ENCODE measurements at regions not wholly inside any gene's neighbourhood (a gene's known extent, or its start where the extent isn't known, plus 50 kb on each side); places are given as distances from the start of the nearest gene placed in this dataset.

DNA sequence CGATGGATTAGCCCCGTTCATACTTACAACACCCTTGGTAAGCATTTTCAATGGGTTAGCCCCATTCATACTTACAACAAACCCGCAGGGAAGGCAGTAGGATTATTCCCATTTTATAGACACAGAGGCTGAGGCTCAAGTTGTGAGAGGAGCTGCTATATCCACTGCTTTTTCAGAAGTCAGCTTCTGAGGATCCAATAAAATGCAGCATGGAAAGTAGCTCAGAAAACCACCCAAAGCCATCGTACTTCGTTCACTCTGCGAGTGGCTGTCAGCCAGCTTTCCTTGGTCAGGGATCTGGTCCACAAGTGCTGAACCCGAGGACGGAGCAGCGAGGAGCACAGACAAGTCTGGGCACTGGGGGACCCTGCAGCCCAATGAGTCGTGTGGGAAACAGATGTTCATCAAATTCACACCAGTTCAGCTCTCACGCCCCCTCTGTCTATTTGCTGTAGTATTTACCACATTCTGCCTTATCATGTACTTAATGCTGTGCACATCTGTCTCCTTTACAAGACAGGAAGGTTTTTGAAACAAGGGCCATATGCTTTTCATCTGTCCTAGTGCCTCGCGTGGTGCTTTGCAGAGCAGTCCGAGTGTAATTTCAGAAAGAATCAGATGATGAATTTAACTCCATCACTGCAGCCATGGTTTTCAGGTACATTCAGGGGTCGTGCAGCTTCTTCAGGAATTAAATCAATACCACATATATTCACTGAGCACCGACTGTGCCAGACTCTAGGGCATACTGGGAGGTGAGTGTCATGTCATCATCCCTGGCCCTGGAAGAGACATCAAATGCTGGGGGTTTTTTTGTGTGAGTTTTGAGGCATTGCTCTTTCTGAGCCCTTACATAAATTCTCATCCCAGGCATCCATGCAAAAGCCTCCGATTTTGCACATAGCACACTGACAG lies 256.9 kb downstream of the CDH26 start:
- no peaks in the 10 kb centered on the region for H4K20me1 ChIP-seq (replicated peaks in 1 of 2; ENCODE audit: control insufficient read depth in 1 of 2, insufficient read depth in 2 of 2, low read length in 2 of 2)
- DNase-seq (ENCODE audit: low read depth in 1 of 2, low spot score in 2 of 2) (no peak), FAIRE-seq (no peak)
- H3K79me1 ChIP-seq (ENCODE audit: low read depth, low read length): no peaks in the 10 kb centered on the region
- no peak overlapping the region for H3K23ac ChIP-seq (ENCODE audit: insufficient read length)
- no peak overlapping the region for H2AFZ ChIP-seq (ENCODE audit: low read length)
- H3K79me2 ChIP-seq (ENCODE audit: control insufficient read depth in 1 of 2, insufficient read depth in 2 of 2, low read length in 2 of 2): no peaks in the 10 kb centered on the region
- no peak overlapping the region for H2BK12ac ChIP-seq (ENCODE audit: low read depth, low read length)
- no peak overlapping the region for H2AK5ac ChIP-seq (ENCODE audit: low read depth, low read length)
- H4K8ac ChIP-seq (ENCODE audit: extremely low read depth, insufficient read depth, low read length): no peak overlapping the region
- WGBS, 2 experiments (ENCODE audit: extremely low coverage in 1 of 2, insufficient coverage in 1 of 2, insufficient read length in 1 of 2, insufficient replicate concordance in 2 of 2, low coverage in 1 of 2, low lambda C conversion rate in 2 of 2, missing lambda C conversion rate in 1 of 2): 87% methylated on average over 17 of the region's 17 CpGs; no CpG with 5 or more reads in 1 of the 2 experiments
- H3K4me1 ChIP-seq (replicated peaks in 1 of 4; ENCODE audit: control insufficient read depth in 3 of 4, insufficient read depth in 4 of 4, low read length in 3 of 4): no peaks in the 10 kb centered on the region; a peak in 1 of 7 replicates
- no peak overlapping the region for H3K4me3 ChIP-seq (ENCODE audit: extremely low read depth in 1 of 4, insufficient read depth in 2 of 4, low read depth in 3 of 4, low read length in 4 of 4)
- H2BK120ac ChIP-seq (replicated peaks; ENCODE audit: low read depth, low read length): no peak overlapping the region
- H3K27me3 ChIP-seq (replicated peaks in 1 of 4; ENCODE audit: control insufficient read depth in 3 of 4, extremely low read depth in 1 of 4, insufficient read depth in 3 of 4, low read length in 3 of 4): no peaks in the 10 kb centered on the region; a peak in 2 of 7 replicates
- H3K4ac ChIP-seq (replicated peaks; ENCODE audit: insufficient read length, low read depth, low read length): no peak overlapping the region
- POLR2A ChIA-PET (ENCODE audit: partially characterized antibody): no interaction called here
- no peak overlapping the region for H2BK15ac ChIP-seq (ENCODE audit: low read length)
- H3K56ac ChIP-seq (replicated peaks; ENCODE audit: insufficient read length, low read depth, low read length): no peak overlapping the region
- no peaks in the 10 kb centered on the region for H3K23me2 ChIP-seq (ENCODE audit: low read depth, low read length)
- H4K5ac ChIP-seq (ENCODE audit: insufficient read length, low read depth, low read length): no peak overlapping the region
- no peak overlapping the region for H3K14ac ChIP-seq (ENCODE audit: insufficient read length)
- CTCF ChIA-PET (ENCODE audit: partially characterized antibody): interaction anchor here (1.4 kb wide), 1 partner anchor 157 kb away, joined by 3 read pairs; no protein-coding TSS in a partner anchor
- H4K91ac ChIP-seq (replicated peaks; ENCODE audit: insufficient read length, low read length): no peak overlapping the region
- no peak overlapping the region for H3K27ac ChIP-seq (ENCODE audit: low read depth, low read length)
- no peak overlapping the region for H3K9ac ChIP-seq (replicated peaks in 1 of 4; ENCODE audit: extremely low read depth in 1 of 4, low read depth in 3 of 4, low read length in 3 of 4)
- H3K4me2 ChIP-seq (ENCODE audit: insufficient read depth in 1 of 2, low read depth in 2 of 2, low read length in 2 of 2): no peak overlapping the region
- H3K18ac ChIP-seq (ENCODE audit: extremely low read depth, low read length): no peak overlapping the region
- H2BK5ac ChIP-seq (ENCODE audit: low read depth, low read length): no peak overlapping the region
- H2BK20ac ChIP-seq (ENCODE audit: low read length): no peak overlapping the region
- no peaks in the 10 kb centered on the region for H3K9me3 ChIP-seq (ENCODE audit: insufficient read depth in 2 of 2, low read depth in 1 of 2, low read length in 1 of 2)
- no peaks in the 10 kb centered on the region for H3K36me3 ChIP-seq (ENCODE audit: control insufficient read depth in 2 of 4, insufficient read depth in 4 of 4, low read length in 3 of 4)
- TF ChIP-seq CEBPB (IDR thresholded peaks at IDR 0.05; ENCODE audit: low read depth, low read length) (no peak), NANOG (IDR thresholded peaks at IDR 0.05; ENCODE audit: insufficient read depth, low read depth, low read length, poor library complexity, severe bottlenecking) (no peak), FOSL1 (IDR thresholded peaks at IDR 0.05; ENCODE audit: insufficient read depth, low read depth, low read length) (no peak), SUZ12 (IDR thresholded peaks at IDR 0.05; ENCODE audit: low read length) (no peak), TAF7 (optimal IDR thresholded peaks at IDR 0.05; ENCODE audit: borderline replicate concordance, low read depth, low read length) (no peak), EZH2 (IDR thresholded peaks at IDR 0.05; ENCODE audit: low read depth, low read length, severe bottlenecking) (no peak), JUND (IDR thresholded peaks at IDR 0.05; ENCODE audit: low read length) (no peak), SRF (IDR thresholded peaks at IDR 0.05; ENCODE audit: low read depth, low read length) (no peak), POLR2A (IDR thresholded peaks at IDR 0.05; ENCODE audit: control extremely low read depth in 1 of 2, low read depth in 2 of 2, low read length in 2 of 2) (no peak)
- TF ChIP-seq, protein P1, sequence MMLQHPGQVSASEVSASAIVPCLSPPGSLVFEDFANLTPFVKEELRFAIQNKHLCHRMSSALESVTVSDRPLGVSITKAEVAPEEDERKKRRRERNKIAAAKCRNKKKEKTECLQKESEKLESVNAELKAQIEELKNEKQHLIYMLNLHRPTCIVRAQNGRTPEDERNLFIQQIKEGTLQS (IDR thresholded peaks at IDR 0.05; ENCODE audit: insufficient read depth, low read depth, low read length): no peak
- TF ChIP-seq, protein P2, sequence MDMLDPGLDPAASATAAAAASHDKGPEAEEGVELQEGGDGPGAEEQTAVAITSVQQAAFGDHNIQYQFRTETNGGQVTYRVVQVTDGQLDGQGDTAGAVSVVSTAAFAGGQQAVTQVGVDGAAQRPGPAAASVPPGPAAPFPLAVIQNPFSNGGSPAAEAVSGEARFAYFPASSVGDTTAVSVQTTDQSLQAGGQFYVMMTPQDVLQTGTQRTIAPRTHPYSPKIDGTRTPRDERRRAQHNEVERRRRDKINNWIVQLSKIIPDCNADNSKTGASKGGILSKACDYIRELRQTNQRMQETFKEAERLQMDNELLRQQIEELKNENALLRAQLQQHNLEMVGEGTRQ (IDR thresholded peaks at IDR 0.05; ENCODE audit: low read length): no peak

Measured in H1 (cell line).